22Rv1 (cell line): ENCODE measurements at regions not wholly inside any gene's neighbourhood (a gene's known extent, or its start where the extent isn't known, plus 50 kb on each side); places are given as distances from the start of the nearest gene placed in this dataset.

ENCODE experiments used
- CTCF ChIP-seq: fragments of 450-650 bp; IDR thresholded peaks from 2 replicates; pipeline ENCODE4 v1.5.1; 2017; ENCODE audit warnings: mild to moderate bottlenecking
- ZFX ChIP-seq: fragments of 450-650 bp; IDR thresholded peaks from 2 replicates; pipeline ENCODE4 v1.6.1; 2017; ENCODE audit warnings: antibody characterized with exemption, borderline replicate concordance

GRCh38 chr11:119797736-119798135, 68.7 kb upstream of the NECTIN1 start:
- TF ChIP-seq CTCF (no peak), ZFX (no peak)
